ENCODE measurements at regions not wholly inside any gene's neighbourhood (a gene's known extent, or its start where the extent isn't known, plus 50 kb on each side); places are given as distances from the start of the nearest gene placed in this dataset.

DNA sequence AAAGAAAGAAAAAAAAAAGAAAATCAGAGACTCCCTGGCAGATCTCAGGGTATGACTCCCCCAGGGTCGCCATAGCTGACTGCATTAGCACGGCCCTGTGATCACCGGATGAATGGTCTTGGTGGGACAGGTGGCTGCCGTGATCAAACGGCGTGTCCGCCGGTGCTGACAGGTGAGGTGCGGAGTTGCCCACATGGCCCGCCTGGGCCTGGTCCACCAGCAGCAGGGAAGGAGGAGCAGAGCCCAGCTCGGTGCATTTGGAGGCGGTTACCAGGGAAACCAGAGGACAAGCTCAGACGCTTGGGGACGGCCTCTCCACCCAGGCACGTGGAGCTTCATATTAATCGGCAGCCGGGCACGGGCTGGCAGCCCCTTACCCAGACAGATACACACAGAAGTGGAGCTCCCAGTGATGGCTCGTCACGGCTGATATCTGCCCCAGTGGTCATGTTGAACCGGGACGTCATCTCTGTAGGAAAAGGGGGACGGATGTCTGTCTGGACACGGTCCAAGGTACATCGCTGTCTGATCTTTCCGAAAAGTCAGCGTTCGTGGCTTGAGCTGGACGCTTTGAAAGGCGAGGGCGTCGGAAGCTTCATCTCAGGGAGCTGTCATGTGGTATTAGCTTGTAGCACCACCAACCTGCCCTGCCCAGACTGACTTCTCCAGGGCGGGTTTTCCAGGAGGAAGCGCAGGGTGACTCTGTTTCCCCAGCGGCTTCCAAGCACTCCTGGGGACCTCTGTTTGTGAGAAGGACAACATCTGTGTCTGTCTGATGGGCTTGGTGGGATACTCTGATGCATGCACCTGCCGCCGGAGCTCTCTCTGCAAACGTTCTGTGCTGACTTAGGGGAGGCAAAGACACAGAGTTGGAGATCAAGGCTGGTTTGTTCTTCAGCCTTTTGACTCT is 180.7 kb downstream of the CRLF2 start:
- TF ChIP-seq, protein P1, sequence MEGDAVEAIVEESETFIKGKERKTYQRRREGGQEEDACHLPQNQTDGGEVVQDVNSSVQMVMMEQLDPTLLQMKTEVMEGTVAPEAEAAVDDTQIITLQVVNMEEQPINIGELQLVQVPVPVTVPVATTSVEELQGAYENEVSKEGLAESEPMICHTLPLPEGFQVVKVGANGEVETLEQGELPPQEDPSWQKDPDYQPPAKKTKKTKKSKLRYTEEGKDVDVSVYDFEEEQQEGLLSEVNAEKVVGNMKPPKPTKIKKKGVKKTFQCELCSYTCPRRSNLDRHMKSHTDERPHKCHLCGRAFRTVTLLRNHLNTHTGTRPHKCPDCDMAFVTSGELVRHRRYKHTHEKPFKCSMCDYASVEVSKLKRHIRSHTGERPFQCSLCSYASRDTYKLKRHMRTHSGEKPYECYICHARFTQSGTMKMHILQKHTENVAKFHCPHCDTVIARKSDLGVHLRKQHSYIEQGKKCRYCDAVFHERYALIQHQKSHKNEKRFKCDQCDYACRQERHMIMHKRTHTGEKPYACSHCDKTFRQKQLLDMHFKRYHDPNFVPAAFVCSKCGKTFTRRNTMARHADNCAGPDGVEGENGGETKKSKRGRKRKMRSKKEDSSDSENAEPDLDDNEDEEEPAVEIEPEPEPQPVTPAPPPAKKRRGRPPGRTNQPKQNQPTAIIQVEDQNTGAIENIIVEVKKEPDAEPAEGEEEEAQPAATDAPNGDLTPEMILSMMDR (IDR thresholded peaks at IDR 0.05) = no peak
- TF ChIP-seq EP300 (IDR thresholded peaks at IDR 0.05; ENCODE audit: low read depth) (no peak), POLR2A (IDR thresholded peaks at IDR 0.05) (no peak), POLR2AphosphoS5 (IDR thresholded peaks at IDR 0.05) (no peak)
